ENCODE measurements at regions not wholly inside any gene's neighbourhood (a gene's known extent, or its start where the extent isn't known, plus 50 kb on each side); places are given as distances from the start of the nearest gene placed in this dataset.

GRCh38 chr6:102474041-102474807, 1080.7 kb downstream of the GRIK2 start:
- DNase-seq: no peak

GRCh38 chr6:102458990-102459389, 1065.5 kb downstream of the GRIK2 start:
- DNase-seq: no peak

DNA sequence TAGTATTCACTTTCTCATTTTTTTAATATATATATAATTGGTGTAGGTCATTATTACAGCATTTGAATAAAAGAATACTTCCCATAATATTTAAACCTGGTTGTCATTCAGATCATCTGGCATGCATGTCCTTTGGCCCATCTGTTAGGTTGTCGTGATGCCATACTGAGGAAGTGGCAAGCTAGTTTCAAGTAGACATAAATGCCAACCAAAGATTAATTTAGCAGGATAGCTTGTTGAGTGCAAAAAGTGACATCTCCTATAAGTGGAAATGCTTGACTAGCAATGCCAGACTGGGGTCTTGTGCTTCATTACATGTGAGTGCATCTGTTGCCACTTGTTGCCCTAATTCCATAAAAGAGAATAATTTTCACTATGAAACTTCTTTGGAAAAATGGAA, 1044.7 kb downstream of the GRIK2 start:
- DNase-seq: no peak

DNA sequence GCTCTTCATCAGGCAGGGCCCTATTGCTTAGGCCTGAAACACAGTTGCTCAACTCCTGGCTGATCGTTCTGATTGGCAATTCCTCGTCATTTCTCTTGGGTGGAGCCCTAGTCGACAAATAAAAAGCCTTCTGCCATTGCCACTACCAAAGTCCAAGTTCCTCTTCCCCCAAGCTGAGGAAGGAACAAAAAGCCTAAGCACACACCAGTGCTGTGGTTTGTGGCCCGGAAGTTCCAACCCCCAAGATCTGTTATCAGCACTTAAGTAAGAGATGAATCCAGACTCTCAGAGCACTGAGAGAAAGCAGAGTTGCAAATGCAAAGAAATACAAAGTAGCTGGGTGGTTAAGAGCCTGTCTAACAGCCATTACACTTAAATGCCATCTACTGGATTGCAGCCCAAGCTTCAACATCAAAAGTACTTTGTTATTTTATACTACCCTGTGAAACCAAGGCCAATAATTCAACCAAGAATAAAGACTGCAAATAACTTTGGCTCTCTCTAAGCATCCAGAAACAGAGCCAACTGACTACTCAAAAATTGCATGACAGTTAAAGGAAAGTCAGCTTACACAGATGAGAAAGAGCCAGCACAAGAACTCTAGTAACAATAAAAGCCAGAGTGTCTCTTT, 1024.0 kb downstream of the GRIK2 start:
- DNase-seq: no peak

- DNase-seq: no peak
Measured at GRCh38 chr6:102415891-102416290, 1022.4 kb downstream of the GRIK2 start.

- no peak for DNase-seq
Measured at GRCh38 chr6:102411796-102412195, 1018.3 kb downstream of the GRIK2 start.

DNA sequence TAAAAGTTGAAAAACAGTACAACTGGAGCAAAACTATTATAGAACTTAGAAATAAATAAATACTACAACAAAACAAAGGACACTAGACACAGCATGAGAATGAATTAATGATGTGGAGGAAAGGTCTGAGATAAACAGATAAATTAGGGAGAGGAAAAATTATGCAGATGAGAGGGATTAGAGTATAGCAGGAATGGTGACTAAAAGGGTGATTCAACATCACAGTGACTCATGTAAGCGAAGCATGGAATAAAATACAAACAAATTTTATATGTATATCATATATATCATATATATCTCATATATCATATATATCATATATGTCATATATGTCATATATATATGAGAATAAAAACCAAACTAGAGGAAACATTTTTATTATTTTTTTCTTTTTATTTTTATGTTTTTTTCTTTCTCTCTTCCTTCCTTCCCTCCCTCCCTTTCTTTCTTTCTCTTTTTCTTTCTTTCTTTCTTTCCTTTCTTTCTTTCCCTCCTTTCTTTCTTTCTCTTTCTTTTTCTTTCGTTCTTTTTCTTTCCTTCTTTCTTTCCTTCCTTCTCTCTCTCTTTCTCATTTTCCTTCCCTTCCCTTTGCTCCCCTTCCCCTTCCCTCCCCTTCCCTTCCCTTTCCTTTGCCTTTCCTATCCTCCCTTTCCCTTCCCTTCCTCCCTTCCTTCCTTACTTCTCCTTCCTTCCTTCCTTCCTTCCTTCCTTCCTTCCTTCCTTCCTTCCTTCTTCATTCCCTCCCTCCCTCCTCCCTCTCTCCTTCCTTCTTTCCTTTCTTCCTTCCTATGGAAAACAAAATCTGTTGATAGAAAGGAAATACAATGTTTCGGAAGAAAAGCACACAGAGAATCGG, 1014.6 kb downstream of the GRIK2 start:
- DNase-seq: no peak

DNA sequence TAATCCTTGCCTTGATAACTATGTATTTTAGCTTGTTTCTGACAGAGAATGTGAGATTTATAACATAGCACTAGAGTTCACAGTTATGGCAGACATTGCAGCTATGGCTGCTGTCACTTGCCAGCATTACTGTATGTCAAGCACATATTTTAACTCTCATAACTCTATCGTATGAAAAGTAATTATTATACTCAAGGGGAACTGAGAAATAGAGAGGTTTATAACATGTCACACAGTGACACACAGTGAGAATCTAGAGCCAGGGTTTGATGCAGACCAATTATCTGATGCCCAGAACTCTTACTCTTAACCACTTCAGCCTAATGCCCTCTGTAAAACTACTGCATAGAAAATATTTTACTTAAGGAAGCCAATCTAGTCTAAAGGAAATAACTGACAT, 1012.4 kb downstream of the GRIK2 start:
- DNase-seq: no peak

DNA sequence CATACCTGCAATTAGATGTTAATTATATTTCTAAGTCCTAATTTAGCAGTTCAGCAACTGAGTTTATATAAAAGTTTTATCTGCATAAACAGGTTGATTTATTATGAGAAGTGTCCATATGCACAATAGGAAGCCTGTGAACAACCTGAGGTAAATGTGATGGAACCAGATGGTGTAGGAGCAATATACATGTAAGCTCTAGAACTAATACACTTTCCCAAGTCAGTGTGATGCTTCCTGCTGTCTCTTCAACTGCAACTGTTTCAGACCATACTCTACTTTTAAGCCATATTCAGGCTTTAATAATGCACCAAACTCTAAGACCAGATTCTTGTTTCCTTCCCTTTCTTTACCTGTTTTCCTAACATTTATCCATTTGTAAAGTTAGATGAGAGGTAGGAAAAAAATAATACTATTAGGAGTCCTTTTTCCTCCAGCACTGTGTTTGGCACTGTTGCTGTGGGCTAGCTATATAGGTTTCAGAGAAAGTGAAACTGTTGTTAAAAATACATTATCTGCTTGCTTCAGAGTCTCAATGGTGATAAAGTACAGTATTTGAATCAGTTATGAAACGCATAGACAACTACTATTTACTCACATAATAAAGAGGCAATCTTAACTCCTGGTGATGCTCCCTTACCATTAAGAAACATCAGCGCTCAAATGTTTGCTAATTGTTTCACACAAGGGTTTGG, 1009.3 kb downstream of the GRIK2 start:
- DNase-seq: no peak

GRCh38 chr6:102398788-102399390, 1005.4 kb downstream of the GRIK2 start:
- DNase-seq: no peak

GRCh38 chr6:102390541-102390940, 997.0 kb downstream of the GRIK2 start:
- no peak for DNase-seq

GRCh38 chr6:102389994-102390393, 996.5 kb downstream of the GRIK2 start:
- no peak for DNase-seq

DNA sequence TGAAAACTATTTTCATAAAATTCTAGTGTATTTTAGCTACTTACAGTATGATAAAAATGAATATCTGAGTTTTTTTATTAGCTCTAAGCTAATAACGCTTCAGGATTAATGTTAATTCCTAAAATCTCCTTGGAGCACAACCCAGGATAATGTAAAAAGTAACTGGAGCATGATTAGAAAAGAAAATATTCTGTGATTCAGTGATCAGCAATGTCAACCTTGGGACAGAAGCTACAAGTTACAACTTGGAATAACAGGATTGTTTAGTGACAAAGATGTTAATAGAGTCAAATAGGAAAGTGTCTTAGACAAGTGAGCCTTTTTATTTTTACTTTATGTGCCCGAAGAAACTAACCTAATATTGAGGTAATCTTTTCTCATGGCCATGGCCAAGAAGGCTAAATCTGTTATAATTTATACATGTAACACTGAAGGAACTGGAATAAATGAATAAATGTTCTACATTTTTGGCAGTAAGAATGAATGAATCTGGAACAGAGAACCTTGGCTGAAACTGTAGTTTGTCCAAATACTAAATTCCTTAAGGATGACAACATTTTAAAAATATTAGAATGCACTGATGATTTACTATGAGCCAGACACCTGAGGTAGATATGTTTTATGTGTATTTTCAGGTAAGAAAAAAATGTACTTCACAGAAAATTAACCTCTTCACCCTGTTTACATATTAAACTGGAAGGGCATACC, 994.0 kb downstream of the GRIK2 start:
- no peak for DNase-seq

DNA sequence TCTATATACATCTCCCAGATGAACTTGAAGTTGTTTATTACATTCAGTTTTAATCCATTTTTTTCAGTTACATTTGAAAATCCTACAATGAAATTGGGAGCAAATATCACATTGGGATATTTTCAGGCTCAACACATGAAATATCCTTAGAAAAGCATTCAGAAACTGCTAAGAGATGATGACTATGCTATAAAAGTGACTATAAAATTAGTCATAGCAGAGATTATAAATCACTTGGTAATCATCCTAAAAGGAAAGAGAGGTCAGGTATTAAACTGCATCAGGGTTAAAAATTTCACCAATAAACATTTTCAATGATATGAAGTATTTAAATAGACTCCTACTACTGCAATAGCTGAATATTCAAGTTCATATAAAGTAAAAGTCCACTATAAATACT, 987.7 kb downstream of the GRIK2 start:
- no peak for DNase-seq

GRCh38 chr6:102356170-102356569, 962.7 kb downstream of the GRIK2 start:
- DNase-seq: no peak

DNA sequence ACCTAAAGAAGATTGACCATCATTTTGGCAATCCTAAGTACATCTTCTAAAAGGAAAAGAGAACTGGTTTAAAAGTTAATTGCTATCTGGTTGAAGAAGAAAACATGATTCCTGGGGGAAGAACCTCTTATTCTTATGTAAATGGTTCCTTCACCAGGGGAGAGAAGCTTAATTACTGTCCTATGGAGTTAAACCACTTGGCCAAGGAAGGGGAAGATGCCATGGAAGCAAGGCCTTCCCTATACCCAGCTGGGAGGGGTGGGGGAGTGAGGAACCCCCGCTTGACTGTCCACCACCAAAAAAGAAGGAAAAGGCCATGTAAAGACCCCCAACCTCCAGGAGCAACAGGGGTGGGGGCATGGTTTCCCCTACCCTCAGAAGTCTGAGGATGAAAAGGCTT, 962.1 kb downstream of the GRIK2 start:
- no peak for DNase-seq

- no peak for DNase-seq
Measured at GRCh38 chr6:102352552-102352951, 959.0 kb downstream of the GRIK2 start.

DNA sequence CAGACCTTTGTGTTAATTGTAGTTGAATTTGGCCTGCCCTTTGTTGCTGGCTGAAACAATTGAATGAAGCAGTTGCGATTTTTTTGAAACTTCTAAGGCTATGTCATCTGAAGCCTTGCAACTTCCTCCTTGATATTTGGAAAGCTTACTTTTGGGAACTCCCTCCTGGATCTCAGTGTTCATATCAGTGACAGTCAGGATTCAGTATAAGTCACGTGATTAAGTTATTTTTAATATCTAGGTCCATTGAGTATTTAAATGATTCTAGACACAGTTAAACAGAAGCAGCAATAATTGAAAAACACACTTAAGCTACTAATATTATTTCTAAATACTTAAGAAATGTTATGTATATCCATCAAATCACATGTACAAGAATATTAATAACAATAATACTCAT, 951.3 kb downstream of the GRIK2 start:
- no peak for DNase-seq

GRCh38 chr6:102340311-102340710, 946.8 kb downstream of the GRIK2 start:
- no peak for DNase-seq

DNA sequence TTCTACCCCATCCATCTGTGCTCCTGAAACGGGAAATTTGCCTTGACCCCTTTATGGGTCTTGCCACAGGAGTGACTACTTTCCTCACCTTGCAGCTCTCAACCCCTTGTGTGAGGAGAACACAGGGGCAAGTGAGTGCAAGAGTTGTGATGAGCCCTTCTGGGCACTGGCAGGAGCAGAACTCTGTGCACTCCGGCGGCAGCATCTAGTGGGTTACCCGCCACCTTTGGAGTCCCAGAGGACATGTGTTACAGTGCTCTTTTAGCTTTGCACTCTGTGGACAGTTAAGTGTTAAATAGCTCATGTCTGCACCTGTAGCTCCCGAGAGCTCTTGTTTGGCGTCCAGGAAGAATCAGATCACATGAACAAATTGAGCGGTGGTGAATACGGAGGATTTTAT, 940.2 kb downstream of the GRIK2 start:
- no peak for DNase-seq

GRCh38 chr6:102327697-102328225, 934.3 kb downstream of the GRIK2 start:
- DNase-seq: no peak

DNA sequence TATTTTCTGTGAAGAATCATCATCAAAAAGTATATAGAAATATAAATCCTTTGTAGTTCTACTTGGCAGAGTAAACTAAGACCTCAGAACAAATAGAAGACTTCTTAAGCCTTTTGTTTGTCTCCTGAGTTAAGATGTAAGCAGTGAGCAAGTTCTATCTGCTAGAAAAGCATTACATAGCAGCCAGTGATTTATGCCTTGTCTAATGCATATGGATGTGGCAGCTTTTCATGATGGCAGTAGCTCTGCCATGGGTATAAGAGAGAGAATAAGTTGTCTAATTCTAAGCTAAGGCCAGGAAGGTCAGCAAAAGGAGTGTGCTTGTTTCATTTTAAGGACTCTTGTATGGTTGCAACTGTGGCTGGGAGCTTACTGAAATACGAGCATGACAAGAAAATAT, 920.2 kb downstream of the GRIK2 start:
- no peak for DNase-seq

Measured in activated CD4-positive, CD25-positive, alpha-beta regulatory T cell (primary cell).